ENCODE measurements at regions not wholly inside any gene's neighbourhood (a gene's known extent, or its start where the extent isn't known, plus 50 kb on each side); places are given as distances from the start of the nearest gene placed in this dataset.

DNA sequence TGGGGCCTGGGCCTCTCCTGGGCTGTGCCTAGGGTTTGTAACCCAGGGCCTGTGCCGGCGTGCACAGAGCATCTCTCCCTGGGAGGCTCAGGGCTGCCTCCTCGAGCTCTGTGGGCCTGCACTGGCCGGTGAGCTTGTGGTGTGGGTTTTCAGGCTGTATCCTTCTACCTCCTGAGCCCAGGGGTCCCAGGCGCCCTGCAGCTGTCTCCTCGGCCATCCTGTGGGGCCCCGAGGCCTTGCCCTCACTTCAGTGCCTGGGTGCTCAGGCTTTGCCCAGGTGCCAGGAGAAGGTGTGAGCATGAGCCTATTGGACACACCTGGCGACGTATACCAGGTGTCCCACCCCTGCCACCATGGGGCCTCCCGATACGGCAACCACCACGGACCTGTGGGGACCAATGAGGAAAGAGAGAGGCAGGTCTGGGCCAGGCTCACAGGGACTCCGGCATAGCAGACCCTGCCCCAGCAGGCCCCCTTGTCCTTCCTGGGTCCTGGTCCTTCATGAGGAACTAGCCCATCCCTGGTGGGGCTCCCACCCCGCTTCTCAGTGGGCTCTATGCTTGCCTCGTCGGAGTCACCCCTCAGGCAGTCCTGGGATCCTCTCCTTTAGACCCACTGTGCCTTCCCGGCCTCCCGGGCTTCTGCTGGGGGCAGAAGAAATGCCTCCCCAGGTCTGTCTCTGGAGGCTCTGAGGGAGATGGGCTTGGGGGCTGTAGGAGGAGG, 400.2 kb downstream of the TMEM121 start:
- Histone ChIP-seq H3K4me1 (replicated peaks in 1 of 4; ENCODE audit: control insufficient read depth in 3 of 4, insufficient read depth in 4 of 4, low read length in 3 of 4) (no peaks in the 10 kb centered on the region), H3K79me2 (ENCODE audit: control insufficient read depth in 1 of 2, insufficient read depth in 2 of 2, low read length in 2 of 2) (no peaks in the 10 kb centered on the region), H3K4me3 (ENCODE audit: extremely low read depth in 1 of 4, insufficient read depth in 2 of 4, low read depth in 3 of 4, low read length in 4 of 4) (no peak overlapping the region), H2BK15ac (ENCODE audit: low read length) (no peak overlapping the region), H2BK20ac (ENCODE audit: low read length) (no peak overlapping the region), H3K14ac (ENCODE audit: insufficient read length) (no peak overlapping the region), H3K18ac (ENCODE audit: extremely low read depth, low read length) (no peak overlapping the region), H3K36me3 (ENCODE audit: control insufficient read depth in 2 of 4, insufficient read depth in 4 of 4, low read length in 3 of 4) (no peaks in the 10 kb centered on the region), H3K23ac (ENCODE audit: insufficient read length) (no peak overlapping the region), H4K8ac (ENCODE audit: extremely low read depth, insufficient read depth, low read length) (no peak overlapping the region; the same call in 1 of the 2 replicates), H3K9ac (replicated peaks in 1 of 4; ENCODE audit: extremely low read depth in 1 of 4, low read depth in 3 of 4, low read length in 3 of 4) (no peak overlapping the region), H3K4ac (replicated peaks; ENCODE audit: insufficient read length, low read depth, low read length) (no peak overlapping the region), H3K79me1 (ENCODE audit: low read depth, low read length) (no peaks in the 10 kb centered on the region), H3K23me2 (ENCODE audit: low read depth, low read length) (no peaks in the 10 kb centered on the region), H2BK120ac (replicated peaks; ENCODE audit: low read depth, low read length) (no peak overlapping the region), H2AFZ (ENCODE audit: low read length) (no peak overlapping the region), H3K56ac (replicated peaks; ENCODE audit: insufficient read length, low read depth, low read length) (no peak overlapping the region), H4K20me1 (replicated peaks in 1 of 2; ENCODE audit: control insufficient read depth in 1 of 2, insufficient read depth in 2 of 2, low read length in 2 of 2) (no peaks in the 10 kb centered on the region), H3K27me3 (replicated peaks in 1 of 4; ENCODE audit: control insufficient read depth in 3 of 4, extremely low read depth in 1 of 4, insufficient read depth in 3 of 4, low read length in 3 of 4) (no peaks in the 10 kb centered on the region), H2BK5ac (ENCODE audit: low read depth, low read length) (no peak overlapping the region), H2AK5ac (ENCODE audit: low read depth, low read length) (no peak overlapping the region), H2BK12ac (ENCODE audit: low read depth, low read length) (no peak overlapping the region), H4K5ac (ENCODE audit: insufficient read length, low read depth, low read length) (no peak overlapping the region), H4K91ac (replicated peaks; ENCODE audit: insufficient read length, low read length) (no peak overlapping the region), H3K4me2 (ENCODE audit: insufficient read depth in 1 of 2, low read depth in 2 of 2, low read length in 2 of 2) (no peak overlapping the region), H3K27ac (ENCODE audit: low read depth, low read length) (no peak overlapping the region), H3K9me3 (ENCODE audit: insufficient read depth in 2 of 2, low read depth in 1 of 2, low read length in 1 of 2) (peaks cover 51 to 88% of the 10 kb centered on the region in 2 experiments)
- no peak for TF ChIP-seq POLR2AphosphoS5 (IDR thresholded peaks at IDR 0.05; ENCODE audit: low read depth, low read length)
- TF ChIP-seq, protein P1, sequence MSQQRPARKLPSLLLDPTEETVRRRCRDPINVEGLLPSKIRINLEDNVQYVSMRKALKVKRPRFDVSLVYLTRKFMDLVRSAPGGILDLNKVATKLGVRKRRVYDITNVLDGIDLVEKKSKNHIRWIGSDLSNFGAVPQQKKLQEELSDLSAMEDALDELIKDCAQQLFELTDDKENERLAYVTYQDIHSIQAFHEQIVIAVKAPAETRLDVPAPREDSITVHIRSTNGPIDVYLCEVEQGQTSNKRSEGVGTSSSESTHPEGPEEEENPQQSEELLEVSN (IDR thresholded peaks at IDR 0.05): no peak
- no peak for TF ChIP-seq SP1 (IDR thresholded peaks at IDR 0.05; ENCODE audit: low read depth, low read length)
- no peak for TF ChIP-seq BRCA1 (IDR thresholded peaks at IDR 0.05; ENCODE audit: low read depth, low read length)
- no peak for TF ChIP-seq TCF12 (IDR thresholded peaks at IDR 0.05; ENCODE audit: low read depth, low read length)
- no peak for TF ChIP-seq KDM5A (IDR thresholded peaks at IDR 0.05; ENCODE audit: low read length)
- TF ChIP-seq CTBP2 (IDR thresholded peaks at IDR 0.05; ENCODE audit: borderline replicate concordance, insufficient read depth, insufficient read length, low read length): no peak
- no peak for TF ChIP-seq SP2 (IDR thresholded peaks at IDR 0.05; ENCODE audit: low read length)
- FAIRE-seq (no peak), DNase-seq (ENCODE audit: low read depth in 1 of 2, low spot score in 2 of 2) (no peak)
- ChIA-PET CTCF (ENCODE audit: partially characterized antibody) (no interaction called here), POLR2A (ENCODE audit: partially characterized antibody) (no interaction called here)
- 82% methylated on average over 18 of the region's 18 CpGs; no CpG with 5 or more reads in 1 of the 2 experiments for WGBS, 2 experiments (ENCODE audit: extremely low coverage in 1 of 2, insufficient coverage in 1 of 2, insufficient read length in 1 of 2, insufficient replicate concordance in 2 of 2, low coverage in 1 of 2, low lambda C conversion rate in 2 of 2, missing lambda C conversion rate in 1 of 2)

All from H1 (cell line).